ENCODE measurements at regions not wholly inside any gene's neighbourhood (a gene's known extent, or its start where the extent isn't known, plus 50 kb on each side); places are given as distances from the start of the nearest gene placed in this dataset.

GRCh38 chr16:86683441-86684194 is 105.3 kb downstream of the FOXL1 start:
- DNase-seq: no peak

- no peak for DNase-seq
These were observed 106.7 kb downstream of the FOXL1 start for GRCh38 chr16:86685076-86685475.

DNA sequence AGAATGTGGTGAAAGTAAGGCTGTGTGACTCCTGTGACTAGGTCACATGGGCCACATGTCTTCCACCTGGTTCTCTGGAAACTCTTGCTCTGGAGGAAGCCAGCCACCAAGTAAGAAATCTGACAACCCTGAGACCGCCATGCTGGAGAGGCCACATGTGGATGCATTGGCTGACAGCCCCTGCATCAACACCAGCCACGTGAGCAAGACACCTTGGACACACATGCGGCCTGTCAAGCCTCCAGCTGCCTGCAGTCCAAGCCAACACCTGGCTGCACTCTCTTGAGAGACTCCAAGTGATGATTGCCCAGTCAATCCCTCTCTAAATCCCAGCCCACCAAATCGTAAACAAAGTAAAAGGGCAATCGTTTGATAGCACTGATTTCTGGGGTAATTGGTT is 112.6 kb downstream of the FOXL1 start:
- DNase-seq: no peak

- no peak for DNase-seq
These were observed 114.1 kb downstream of the FOXL1 start for GRCh38 chr16:86692426-86692825.

DNA sequence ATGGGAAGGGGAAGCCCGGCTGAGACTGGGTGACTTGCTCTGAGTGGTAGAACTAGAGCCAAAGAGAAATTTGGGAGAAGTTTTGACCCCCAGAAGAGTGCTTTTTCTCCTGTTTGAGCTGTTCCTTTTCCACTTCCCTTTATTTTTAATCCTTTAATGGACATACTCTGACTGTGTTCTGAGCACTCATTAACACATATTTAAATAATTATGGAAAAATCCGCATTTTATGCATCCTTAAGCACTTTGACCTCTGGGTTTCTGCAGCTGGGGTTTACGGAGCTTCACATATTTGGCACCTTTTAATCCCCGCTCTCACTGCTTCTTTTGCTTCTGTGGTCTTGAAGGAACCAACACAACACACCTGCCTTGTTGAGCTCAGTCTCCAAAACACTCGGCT is 114.7 kb downstream of the FOXL1 start:
- no peak for DNase-seq

DNA sequence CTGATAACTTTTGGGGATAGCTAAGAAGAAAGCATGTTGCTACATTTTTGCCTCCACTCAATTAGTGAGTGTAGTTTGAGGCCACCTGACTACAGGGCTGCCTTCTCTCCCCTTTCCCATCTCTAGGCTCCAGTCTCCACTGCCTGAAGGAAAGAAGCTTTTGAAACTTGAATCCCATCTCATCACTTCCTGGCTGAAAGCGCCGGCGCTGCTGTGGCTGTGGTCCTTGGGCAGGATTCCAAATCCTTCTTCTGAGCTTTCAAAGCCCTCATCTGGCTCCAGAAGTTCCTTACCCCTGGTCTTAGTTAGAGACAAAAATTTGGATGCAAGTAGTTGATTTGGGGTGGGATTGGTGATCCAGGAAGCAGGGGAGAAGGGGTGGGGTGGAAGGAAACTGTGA is 119.4 kb downstream of the FOXL1 start:
- DNase-seq: no peak

DNA sequence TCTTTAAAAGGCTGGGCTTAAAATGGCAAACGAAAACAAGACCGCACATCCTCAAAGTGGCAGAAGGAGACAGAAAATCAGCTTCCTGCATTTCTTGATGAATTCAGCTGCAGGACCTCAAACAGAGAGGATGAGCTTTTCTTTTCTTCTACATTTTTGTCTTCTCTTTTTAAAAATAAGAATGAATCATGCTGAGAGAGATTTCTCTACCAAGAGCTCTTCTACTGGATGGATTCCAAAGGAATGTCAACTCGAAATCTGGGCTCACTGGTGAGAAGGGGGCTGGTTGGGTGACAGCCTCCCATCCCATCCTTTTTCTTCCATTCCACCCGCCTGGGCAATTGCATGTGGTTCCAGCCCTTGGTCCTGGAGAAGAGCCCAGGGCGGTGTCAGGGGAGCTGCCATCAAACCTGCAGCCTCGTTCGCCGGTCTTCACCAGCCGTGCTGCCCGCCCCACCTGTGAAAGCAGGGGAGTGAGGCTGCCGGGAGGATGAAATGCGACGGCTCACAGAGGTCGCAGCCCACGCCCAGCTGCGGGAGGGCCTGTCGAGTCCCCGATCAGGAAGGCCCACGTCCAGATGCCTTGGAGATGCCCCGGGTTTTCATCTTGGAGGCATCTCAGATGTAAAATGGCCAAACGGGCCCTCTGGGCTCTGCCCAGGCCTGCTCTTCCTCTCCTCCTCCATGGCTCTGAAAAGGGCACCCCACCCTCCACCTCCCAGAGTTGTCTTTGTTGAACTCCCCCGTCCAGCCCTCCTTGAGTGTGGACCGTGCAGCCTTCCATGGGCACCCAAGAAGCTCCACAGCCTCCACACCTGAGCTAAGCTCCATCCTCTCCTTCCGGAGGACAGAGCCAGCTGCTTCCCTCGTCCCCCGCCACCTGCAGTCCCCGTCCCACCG is 121.9 kb downstream of the FOXL1 start:
- DNase-seq: no peak

- no peak for DNase-seq
These were observed 123.1 kb downstream of the FOXL1 start for GRCh38 chr16:86701286-86701975.

DNA sequence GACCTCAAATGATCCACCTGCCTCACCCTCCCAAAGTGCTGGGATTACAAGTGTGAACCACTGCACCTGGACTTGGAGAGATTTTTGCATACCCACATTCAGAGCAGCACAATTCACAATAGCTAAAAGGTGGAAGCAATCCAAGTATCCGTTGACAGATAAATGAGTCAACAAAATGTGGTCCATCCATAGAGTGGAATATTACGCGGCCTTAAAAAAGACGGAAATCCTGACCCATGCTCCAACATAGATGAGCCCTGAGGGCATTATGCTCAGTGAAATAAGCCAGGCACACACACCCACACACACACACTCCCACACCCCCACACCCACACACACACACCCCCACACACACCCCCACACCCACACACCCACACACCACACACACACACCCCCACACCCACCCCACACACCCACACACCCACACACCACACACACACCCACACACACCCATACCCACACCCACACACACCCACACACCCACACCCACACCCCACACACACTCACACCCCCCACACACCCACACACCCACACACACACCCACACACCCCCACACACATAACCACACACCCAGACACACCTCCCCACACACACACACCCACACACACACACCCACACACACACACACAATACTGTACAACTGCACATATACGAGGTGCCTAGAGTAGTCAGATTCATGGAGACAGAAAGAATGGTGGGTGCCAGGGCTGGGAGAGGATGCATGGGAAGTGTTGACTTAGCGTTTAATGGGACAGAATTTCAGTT is 124.7 kb downstream of the FOXL1 start:
- DNase-seq: no peak

- no peak for DNase-seq
These were observed 126.2 kb downstream of the FOXL1 start for GRCh38 chr16:86704516-86704915.

- DNase-seq: no peak
These were observed 128.4 kb downstream of the FOXL1 start for GRCh38 chr16:86706726-86707125.

- no peak for DNase-seq
These were observed 128.8 kb downstream of the FOXL1 start for GRCh38 chr16:86707171-86707570.

DNA sequence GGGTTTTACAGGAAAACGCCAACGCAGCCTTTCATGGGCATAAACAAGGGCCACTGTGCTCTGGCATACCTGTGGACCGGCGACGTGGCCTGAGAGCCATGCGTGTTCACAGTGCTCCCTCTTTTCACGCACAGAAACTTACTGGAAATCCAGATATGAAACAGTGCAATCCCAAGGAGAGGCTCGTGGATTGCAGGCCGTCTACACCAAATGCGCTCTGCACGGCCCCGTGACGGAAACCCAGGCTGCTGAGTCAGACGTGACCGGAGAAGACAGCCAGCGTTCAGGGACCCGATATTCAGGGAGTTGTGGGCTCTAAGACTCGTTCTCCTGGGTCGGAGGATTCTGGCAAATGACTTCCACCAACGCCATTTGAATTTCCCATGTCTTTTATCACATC is 129.2 kb downstream of the FOXL1 start:
- no peak for DNase-seq

DNA sequence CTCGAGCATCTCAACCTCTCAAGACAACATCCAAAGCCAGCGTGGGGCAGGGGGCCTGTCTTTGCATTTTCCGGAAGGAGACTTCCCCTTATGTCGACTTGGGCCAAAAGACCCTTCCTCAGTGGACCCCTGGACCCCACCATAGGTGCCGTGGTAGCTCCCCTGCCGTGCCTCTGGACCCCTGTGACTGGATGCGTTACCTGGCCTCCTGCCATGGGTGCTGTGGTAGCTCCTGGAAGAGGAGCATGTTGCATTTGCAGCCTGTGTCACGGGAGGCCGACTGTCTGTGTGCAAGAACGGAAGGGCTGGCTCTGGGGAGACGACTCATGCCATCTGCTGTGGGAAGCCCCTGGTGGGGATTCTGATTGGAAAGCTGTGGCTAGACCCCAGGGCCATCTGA is 130.1 kb downstream of the FOXL1 start:
- DNase-seq: no peak

DNA sequence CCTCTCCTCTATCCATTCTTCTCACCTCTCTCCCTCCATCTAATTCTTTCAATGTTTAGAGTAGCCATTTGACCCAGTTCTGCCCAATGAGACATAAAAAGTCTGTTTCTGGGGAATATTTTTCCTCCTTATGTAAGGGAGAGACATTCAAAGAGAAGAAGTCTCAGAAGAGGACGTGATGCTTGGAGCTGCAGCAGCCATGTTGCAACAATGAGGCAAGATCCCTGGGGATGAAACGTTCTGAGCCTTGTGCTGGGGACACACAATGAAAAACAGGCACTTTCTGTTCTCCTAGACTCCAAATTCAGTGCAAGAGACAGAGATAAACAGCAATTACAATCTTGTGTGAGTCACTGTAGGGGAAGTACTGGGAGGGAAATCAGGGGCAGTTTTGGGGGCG is 130.8 kb downstream of the FOXL1 start:
- no peak for DNase-seq

DNA sequence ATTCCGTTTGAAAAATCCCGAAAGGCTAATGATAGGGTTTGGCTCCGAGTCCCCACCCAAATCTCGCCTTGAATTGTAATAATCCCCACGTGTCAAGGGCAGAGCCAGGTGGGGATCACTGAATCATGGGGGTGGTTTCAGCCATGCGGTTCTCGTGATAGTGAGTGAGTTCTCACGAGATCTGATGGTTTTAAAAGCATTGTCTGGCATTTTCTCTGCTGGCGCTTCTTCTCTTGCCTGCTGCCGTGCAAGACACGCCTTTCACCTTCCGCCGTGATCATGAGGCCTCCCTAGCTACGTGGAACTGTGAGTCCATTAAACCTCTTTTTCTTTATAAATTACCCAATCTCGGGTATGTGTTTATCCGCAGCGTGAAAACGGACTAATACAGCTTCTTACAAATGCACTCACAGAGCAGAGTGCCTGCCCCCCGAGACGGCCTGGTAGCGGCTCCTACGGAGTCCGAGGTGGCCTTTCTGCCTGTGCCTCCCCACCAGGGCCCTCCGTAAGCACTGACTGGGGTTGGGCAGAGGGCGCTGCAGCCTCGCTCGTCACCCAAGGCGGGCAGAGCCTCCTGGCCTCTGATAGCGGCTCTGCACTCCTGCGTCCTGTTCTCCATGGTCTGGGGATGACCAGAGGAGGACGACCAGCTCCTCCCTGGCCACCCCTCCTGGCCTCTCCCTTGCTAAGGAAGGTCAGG is 131.7 kb downstream of the FOXL1 start:
- DNase-seq: no peak

GRCh38 chr16:86710602-86710950 is 132.2 kb downstream of the FOXL1 start:
- no peak for DNase-seq

DNA sequence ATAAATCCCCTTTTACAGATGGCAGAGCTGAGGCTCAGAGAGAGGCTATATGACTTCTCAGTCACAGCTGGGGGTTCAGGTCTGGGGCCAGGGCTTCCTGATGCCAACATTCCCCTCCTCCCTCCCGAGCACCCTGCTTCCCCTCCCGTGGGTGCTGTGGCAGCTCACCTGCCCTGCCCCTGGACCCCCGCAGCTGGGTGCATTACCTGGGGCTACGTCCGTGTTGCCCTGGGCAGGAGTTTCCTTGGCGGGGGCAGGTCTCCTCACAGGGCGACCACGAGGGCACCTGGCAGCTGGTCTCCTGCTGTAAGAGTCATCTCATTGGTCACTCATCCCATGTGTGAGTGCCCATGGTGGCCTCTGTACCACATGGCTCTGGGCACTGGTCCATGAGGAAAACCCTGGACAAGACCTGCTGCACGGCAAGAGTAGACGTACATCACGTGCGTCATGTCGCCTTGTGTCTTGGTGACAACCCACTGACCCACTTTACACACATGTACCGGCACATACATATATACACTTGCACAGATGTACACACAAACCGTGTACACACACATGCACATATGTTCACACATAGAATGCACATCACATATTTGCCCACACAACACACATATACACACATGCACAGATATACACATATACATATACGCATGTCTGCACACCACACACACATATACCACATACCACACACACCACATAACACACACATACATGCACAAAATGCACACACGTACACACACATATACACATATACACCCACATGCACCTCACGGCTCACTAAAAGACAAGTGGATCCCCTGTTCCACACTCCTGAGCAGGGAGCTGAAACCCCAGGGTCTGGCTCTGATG is 134.0 kb downstream of the FOXL1 start:
- no peak for DNase-seq

DNA sequence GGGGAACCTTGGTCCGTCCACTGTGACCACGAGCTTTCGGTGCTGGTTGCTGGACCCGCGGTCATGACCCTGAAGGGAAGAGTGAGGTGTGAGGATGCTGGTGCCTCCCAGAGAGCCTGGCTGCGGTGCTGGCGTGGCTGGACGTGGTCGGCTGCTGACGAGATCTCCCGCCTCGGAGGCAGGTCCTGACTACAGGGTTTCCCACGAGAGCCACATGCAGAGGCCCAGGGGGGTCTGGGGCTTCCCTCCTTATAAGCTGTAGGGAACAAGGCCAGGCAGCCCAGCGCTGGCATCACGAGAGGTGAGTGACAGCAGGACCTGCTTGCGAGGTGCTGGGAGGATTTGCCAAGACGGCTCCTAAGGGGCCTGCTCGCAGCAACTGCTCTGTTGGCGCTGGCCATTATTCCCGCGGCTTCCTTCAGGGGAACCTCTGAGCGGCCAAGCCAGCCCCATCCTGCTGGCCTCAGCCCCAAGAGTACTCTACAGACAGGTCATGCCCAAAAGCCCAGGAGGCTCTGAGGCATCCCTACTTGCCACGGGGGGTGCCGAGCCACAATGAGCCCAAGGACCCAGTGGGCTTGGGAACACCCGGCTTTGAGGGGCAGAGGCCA is 134.8 kb downstream of the FOXL1 start:
- DNase-seq: no peak

GRCh38 chr16:86714166-86714565 is 135.8 kb downstream of the FOXL1 start:
- no peak for DNase-seq

- no peak for DNase-seq
These were observed 138.3 kb downstream of the FOXL1 start for GRCh38 chr16:86716649-86717048.
